Heart right ventricle (tissue), 16 donors: ENCODE measurements at regions not wholly inside any gene's neighbourhood (a gene's known extent, or its start where the extent isn't known, plus 50 kb on each side); places are given as distances from the start of the nearest gene placed in this dataset.

ENCODE experiments used
- ATAC-seq, 8 donors: fragments of 200-7000 bp; cut with Tn5 transposase; one replicate each; pipeline ENCODE4 v1.9.1; 2020; ENCODE audit warnings: mild to moderate bottlenecking in 8 of 8, moderate library complexity in 8 of 8, moderate number of reproducible peaks in 1 of 8
- DNase-seq, 2 donors: peaks; one replicate each; pipeline ENCODE4 v3.0.0-alpha.2; 2020
- H3K27ac ChIP-seq, 10 donors: fragments of 200-600 bp; sonication (generic) in 2 of 10; one replicate each; pipeline versions ENCODE4 v1.5.0 to v1.8.0; 2020 to 2022; ENCODE audit warnings: mild to moderate bottlenecking in 3 of 10
- H3K27me3 ChIP-seq, 7 donors: fragments of 200-600 bp; one replicate each; pipeline ENCODE4 v1.8.0; 2021 to 2022; ENCODE audit warnings: mild to moderate bottlenecking in 2 of 7
- H3K36me3 ChIP-seq, 9 donors: fragments of 200-600 bp; sonication (generic) in 1 of 9; one replicate each; pipeline versions ENCODE4 v1.5.0 to v1.8.0; 2020 to 2022; ENCODE audit warnings: mild to moderate bottlenecking in 2 of 9
- H3K4me1 ChIP-seq, 9 donors: fragments of 200-600 bp; sonication (generic) in 1 of 9; one replicate each; pipeline versions ENCODE4 v1.5.0 to v1.8.0; 2020 to 2022; ENCODE audit warnings: mild to moderate bottlenecking in 4 of 9
- H3K4me3 ChIP-seq, 10 donors: fragments of 200-600 bp; sonication (generic) in 2 of 10; one replicate each; pipeline versions ENCODE4 v1.5.0 to v1.8.0; 2020 to 2022; ENCODE audit warnings: mild to moderate bottlenecking in 7 of 10, moderate library complexity in 2 of 10
- H3K9me3 ChIP-seq, 11 donors: fragments of 200-600 bp in 10 of 11; sonication (generic) in 2 of 11; one replicate each; pipeline versions ENCODE4 v1.5.0 to v1.8.0; 2013 to 2022; ENCODE audit warnings: mild to moderate bottlenecking in 2 of 11, control low read depth in 1 of 11, moderate library complexity in 1 of 11
- WGBS, 2 donors: extraction: QIAGEN DNeasy Blood & Tissue Kit; methylation state at CpG; one replicate each; pipeline ENCODE4 v1.1.7; 2013; ENCODE audit warnings: inconsistent platforms in 1 of 2; 5-methylcytosine and 5-hydroxymethylcytosine counted together
- intact Hi-C, 10 donors: fragments of 100-400 bp; cut with DNase I; formaldehyde crosslinking; loops; one replicate each; pipeline versions ENCODE4 v1.11.1 to v1.14.2; 2022
- TF ChIP-seq, protein P1 (sequence below), 9 donors: fragments of 200-600 bp; sonication (generic) in 2 of 9; IDR thresholded peaks; one replicate each; pipeline versions ENCODE4 v1.5.0 to v1.8.0; 2021 to 2022; ENCODE audit warnings: antibody characterized with exemption in 9 of 9, mild to moderate bottlenecking in 5 of 9, moderate library complexity in 1 of 9
- donor health status: Arrhythmogenic right ventricular cardiomyopathy.
- donor health status: ischemic (EF 13 %, LVEDD 7.1; RV severe dilation, severe dysfunction).
- donor health status: healthy with polysubstance abuse.
- donor health status: DM: no; HTN: yes; CAD: no.
- donor health status: DM: no; HTN: no; CAD: no.
- donor health status: ischemic (EF 25% LVEDD 6.9; RV normal size, moderate dysfunction).
- donor health status: ischemic (EF 25% LVEDD 5.7; RV mildly dilated, moderate dysfunction).
- donor health status: healthy.
- donor health status: DM: yes; HTN: yes; CAD: no.
- donor health status: Ischemic cardiomyopathy.
- donor health status: ischemic (EF 35%, LVEDD 5.7; RV mildly dilated, moderate dysfunction).
- donor health status: nonischemic (EF 11% LVEDD 7.7; RV severe dilation, severe dysfunction).
- donor health status: DM: yes; HTN: yes; CAD: no.
- donor health status: PGD.
- donor health status: ischemic (EF 29% LVEDD 5.4; RV normal size, mild dysfunction).
- donor health status: nonischemic (EF 23%, LVEDD 6.1; RV moderate dilation, normal function).

DNA sequence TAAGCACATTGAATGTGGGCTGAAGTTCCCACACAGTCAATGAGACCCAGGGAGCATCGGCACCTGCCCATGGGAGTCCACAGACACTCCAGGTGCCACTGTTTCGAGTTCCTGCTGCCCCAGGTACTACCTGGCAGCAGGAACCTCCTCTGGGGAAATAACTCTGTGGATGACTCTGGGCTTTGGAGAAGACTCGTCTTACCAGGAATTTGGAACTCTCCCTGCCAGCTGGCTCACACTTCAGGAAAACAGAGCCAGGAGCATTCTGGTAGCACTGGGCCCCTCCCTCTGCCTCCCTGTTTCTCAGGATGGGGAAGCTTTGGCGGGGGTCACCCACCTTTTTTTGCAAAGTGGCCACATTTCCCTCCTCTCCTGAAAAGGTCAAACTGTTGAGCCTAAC, 69.5 kb upstream of the MC3R start:
- ATAC-seq (no peak), DNase-seq (no peak)
- 59 to 66% methylated on average over 4 of the region's 4 CpGs for WGBS, 2 donors
- Histone ChIP-seq H3K4me3 (no peak overlapping the region), H3K36me3 (no peaks in the 10 kb centered on the region), H3K27me3 (peaks cover 0 to 35% (median 0%) of the 10 kb centered on the region in 7 donors), H3K9me3 (no peaks in the 10 kb centered on the region), H3K27ac (no peak overlapping the region), H3K4me1 (no peaks in the 10 kb centered on the region)
- intact Hi-C loops, result loop anchor here in 2 of 10 donors (10.0 kb wide), 2 partner anchors 764 to 1494 kb away; no protein-coding TSS in a partner anchor
- TF ChIP-seq, protein P1, sequence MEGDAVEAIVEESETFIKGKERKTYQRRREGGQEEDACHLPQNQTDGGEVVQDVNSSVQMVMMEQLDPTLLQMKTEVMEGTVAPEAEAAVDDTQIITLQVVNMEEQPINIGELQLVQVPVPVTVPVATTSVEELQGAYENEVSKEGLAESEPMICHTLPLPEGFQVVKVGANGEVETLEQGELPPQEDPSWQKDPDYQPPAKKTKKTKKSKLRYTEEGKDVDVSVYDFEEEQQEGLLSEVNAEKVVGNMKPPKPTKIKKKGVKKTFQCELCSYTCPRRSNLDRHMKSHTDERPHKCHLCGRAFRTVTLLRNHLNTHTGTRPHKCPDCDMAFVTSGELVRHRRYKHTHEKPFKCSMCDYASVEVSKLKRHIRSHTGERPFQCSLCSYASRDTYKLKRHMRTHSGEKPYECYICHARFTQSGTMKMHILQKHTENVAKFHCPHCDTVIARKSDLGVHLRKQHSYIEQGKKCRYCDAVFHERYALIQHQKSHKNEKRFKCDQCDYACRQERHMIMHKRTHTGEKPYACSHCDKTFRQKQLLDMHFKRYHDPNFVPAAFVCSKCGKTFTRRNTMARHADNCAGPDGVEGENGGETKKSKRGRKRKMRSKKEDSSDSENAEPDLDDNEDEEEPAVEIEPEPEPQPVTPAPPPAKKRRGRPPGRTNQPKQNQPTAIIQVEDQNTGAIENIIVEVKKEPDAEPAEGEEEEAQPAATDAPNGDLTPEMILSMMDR (IDR thresholded peaks at IDR 0.05), result no peak

DNA sequence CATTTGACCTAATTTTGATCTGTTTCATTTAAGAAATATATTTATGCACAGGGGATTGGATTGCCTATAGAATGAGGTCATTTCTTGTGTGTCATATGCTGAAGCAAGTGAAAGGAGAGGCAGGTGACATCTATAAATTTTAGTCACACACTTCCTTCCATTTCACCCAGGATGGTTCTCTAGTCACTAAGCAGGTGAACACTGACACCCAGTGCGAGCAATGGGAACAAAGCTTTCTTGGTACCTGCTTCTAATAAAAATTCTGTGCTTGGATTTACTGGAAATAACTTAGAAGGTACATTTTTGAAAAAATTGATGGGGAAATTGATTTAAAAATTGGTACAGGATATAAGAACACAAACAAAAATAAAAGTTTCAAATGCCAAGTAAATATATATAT, 66.9 kb upstream of the MC3R start:
- TF ChIP-seq, protein P1 (IDR thresholded peaks at IDR 0.05), result peak in 4 of 9 donors; percentile 4 to 25 (median 15)
- DNase-seq (no peak), ATAC-seq (no peak)
- Histone ChIP-seq H3K27ac (no peak overlapping the region), H3K9me3 (no peaks in the 10 kb centered on the region), H3K4me3 (no peak overlapping the region), H3K27me3 (peaks cover 0 to 35% (median 0%) of the 10 kb centered on the region in 7 donors), H3K36me3 (no peaks in the 10 kb centered on the region), H3K4me1 (no peaks in the 10 kb centered on the region)
- 77 to 80% methylated on average over 1 of the region's 1 CpG for WGBS, 2 donors
- intact Hi-C loops, result no loop called here

DNA sequence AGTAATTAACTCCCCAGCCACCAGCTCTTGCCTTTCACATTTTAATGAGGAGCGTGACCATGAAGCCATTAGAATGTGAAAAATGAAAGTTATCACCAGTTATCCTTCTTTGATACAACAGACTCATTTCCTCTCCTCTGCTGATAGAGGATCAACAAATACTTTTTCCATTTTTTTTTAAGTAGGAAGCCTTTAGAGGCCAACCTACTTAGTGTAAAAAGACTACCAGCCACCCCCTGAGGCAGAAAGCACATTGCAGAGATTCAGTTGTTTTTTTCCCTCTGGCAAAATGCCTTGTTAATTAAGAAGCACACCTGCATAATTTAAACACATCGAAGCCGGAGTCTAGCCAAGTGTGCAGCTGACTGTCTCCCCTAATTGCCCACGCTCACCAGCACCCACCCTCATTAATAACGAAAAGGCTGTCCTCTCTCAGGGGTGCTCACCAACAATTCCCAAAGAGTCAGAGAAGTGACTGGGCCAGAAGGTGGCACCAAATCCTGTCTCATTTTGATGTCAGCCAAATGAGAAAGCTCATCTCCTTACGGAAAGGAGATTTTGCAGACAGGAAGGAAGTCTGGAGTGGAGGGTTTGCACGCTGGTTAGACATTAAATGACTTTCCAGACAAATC, 60.9 kb upstream of the MC3R start:
- Histone ChIP-seq H3K9me3 (no peaks in the 10 kb centered on the region), H3K4me1 (peaks cover 0 to 9% (median 0%) of the 10 kb centered on the region in 9 donors), H3K36me3 (no peaks in the 10 kb centered on the region), H3K4me3 (no peak overlapping the region), H3K27me3 (peaks cover 0 to 5% (median 0%) of the 10 kb centered on the region in 7 donors), H3K27ac (no peak overlapping the region)
- TF ChIP-seq, protein P1 (IDR thresholded peaks at IDR 0.05), result peak in 6 of 9 donors; percentile 21 to 42 (median 30)
- WGBS, 2 donors, result 24 to 31% methylated on average over 7 of the region's 7 CpGs
- intact Hi-C loops, result no loop called here
- DNase-seq, result no peak
- ATAC-seq, result peak in 1 of 8 donors; percentile 41

DNA sequence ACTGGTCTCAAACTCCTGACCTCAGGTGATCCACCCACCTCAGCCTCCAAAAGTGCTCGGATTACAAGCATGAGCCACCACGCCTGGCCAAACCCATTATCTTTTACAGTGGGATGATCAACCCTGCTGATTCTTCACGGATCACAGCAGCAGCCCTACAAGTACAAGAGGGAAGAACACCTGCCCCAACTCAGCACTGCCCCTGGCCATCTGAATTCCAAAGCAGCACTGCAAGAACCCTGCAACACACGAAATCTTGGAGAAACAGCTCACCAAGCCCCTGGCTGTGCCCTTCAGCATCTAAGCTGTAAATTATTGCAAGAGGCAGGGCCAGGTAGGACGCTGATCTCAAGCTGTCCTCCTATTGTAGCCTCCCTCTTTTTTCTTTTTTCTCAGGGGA, 54.5 kb upstream of the MC3R start:
- WGBS, 2 donors, result 51 to 54% methylated on average over 5 of the region's 5 CpGs

More for the DNA sequence above, 54.5 kb upstream of the MC3R start:
- DNase-seq (no peak), ATAC-seq (no peak)
- H3K27ac ChIP-seq, result no peak overlapping the region
- H3K9me3 ChIP-seq, result peaks cover 0 to 4% (median 0%) of the 10 kb centered on the region in 11 donors
- TF ChIP-seq, protein P1 (IDR thresholded peaks at IDR 0.05), result no peak
- intact Hi-C loops, result loop anchor here in 1 of 10 donors (10.0 kb wide), 1 partner anchor 151 kb away; no protein-coding TSS in a partner anchor
- no peak overlapping the region for H3K4me3 ChIP-seq
- no peaks in the 10 kb centered on the region for H3K36me3 ChIP-seq
- no peaks in the 10 kb centered on the region for H3K4me1 ChIP-seq
- H3K27me3 ChIP-seq, result peaks cover 0 to 7% (median 0%) of the 10 kb centered on the region in 7 donors
